HG03280 (cell line): ENCODE measurements at regions not wholly inside any gene's neighbourhood (a gene's known extent, or its start where the extent isn't known, plus 50 kb on each side); places are given as distances from the start of the nearest gene placed in this dataset.
"Not testable (repeated sequence)": the region's sequence is repeated elsewhere in the genome, so short reads cannot be mapped to it uniquely, and the experiment has no call there.

Source experiments
- ATAC-seq: cut with Tn5 transposase; IDR thresholded peaks from one replicate; pipeline ENCODE4 v1.9.1; 2021; ENCODE audit warnings: mild to moderate bottlenecking, moderate library complexity; ENCODE audit not compliant: unreplicated experiment

DNA sequence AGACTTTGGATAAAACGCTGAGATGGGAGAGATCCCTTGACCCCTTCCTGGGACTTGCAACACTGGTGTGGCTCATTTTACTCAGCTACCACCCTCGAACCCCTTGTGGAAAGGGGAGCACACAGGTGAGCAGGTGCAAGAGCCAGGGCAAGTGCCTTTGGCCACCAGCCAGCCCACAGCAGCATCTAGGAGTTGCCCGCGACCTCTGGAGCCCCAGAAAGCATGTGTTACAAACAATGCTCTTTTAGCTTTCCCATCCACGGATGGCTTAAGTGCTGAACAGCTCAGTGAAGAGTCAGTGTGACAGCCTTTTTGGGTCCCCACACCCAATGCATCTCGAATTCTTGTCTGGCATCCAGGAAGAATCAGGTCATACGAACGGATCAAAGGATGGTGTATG lies 197.8 kb downstream of the MEMO1 start:
- no peak for ATAC-seq

DNA sequence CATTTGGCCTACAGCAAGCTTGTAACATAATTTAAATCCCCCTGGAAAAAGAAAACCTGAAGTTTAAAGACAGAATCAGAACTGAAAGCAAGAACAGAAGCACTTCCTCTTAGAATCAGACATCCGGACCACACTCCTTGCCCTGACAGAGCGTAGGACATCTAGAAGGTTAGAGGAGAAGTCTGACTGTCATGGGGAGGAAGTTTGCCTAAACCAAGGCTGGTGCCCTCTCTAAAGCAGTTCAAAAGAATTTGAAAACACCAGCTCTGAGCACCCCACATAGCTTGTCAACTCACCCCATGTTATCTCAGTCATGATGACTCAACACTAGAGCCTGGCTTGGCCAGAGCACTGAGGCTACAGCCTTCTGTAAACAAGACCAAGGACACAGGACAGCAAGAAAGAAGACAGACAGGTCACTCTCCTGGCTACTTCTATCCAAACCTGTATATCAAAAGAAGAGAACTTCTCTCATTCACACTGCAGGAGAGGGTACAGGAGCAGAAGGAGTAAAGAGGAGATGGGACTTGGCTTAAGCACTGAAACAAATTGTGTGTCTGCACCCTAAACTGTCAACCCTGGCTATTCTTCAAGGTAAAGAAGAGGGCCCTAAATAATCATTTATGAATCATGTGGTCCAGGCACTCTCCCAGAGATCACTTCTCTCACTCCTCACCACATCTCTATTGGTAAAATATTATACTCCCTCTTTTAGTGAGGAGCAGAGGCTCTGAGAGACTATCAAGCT lies 198.6 kb downstream of the MEMO1 start:
- peak; percentile 99 for ATAC-seq

DNA sequence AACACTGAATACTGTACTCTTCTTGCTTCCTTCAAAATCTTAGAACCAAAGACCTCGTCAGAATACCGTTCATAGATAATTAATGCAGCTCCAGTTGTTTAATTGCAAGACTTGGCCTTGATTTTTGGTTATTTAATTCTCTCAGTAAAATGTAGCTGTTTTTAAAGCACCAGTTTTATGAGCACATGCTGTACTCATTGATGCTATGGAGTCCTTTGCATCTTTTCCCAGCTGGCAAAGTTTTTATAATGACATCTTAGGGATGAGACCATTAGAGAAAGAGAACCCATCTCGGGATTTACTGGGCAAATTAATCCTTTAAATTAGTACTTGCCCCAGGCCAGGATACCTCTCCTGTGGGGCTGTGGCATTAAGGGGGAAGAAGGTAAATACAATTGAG lies 199.3 kb downstream of the MEMO1 start:
- ATAC-seq: no peak

DNA sequence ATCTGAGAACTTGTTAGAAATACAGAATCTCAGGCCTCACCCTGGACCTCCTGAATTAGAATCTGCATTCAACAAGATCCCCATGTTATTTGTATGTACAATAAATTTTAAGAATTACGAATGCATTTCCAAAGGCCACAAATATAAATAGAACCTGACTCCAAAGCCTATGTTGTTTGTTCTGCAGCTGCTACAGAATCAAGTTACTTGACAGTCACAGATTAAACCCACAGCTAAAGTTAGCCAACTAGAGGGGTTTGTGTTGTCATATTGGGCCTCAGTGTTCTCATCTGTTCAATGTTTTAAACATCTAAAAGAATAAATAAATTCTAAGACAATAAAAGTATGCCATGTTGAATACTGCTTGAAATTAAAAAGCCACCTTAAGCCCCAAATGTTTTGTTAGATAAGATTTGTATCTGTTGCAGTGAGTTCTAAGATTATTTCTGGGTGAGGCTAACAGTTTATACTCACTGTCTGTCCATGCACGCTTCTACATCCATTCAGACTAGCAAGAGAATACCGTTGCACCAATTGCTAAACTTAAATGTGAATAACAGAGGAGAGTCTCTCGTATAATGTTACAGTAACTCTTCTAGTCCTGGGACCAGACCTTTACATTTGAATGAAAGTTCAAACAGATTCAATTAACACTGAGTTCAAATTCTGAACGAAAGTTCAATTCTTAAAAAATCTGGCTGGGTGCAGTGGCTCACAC lies 200.4 kb downstream of the MEMO1 start:
- no peak for ATAC-seq

DNA sequence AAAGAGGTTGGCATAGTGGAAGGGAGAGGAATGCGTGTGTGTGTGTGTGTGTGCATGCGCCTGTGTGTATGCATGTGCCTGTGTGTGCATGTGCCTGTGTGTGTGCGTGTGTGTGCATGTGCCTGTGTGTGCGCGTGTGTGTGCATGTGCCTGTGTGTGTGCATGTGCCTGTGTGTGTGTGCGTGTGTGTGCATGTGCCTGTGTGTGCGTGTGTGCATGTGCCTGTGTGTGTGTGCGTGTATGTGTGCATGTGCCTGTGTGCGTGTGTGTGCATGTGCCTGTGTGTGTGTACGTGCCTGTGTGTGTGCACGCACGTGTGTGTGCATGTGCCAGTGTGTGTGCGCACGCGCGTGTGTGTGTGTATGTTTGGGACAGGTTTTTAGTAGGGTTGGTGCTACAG lies 205.1 kb downstream of the MEMO1 start:
- no peak for ATAC-seq

DNA sequence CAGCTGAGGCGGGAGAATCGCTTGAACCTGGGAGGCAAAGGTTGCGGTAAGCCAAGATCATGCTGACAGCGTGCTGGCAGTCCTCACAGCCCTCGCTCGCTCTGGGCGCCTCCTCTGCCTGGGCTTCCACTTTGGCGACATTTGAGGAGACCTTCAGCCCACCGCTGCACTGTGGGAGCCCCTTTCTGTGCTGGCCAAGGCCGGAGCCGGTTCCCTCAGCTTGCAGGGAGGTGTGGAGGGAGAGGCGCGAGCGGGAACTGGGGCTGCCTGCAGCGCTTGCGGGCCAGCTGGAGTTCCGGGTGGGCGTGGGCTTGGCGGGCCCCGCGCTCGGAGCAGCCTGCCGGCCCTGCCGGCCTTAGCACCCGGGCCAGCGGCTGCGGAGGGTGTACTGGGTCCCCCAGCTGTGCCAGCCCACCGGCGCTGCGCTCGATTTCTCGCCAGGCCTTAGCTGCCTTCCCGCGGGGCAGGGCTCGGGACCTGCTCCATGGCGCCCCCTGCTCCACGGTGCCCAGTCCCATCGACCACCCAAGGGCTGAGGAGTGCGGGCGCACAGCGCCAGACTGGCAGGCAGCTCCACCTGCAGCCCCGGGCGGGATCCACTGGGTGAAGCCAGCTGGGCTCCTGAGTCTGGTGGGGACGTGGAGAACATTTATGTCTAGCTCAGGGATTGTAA lies 207.2 kb downstream of the MEMO1 start:
- not testable (repeated sequence) for ATAC-seq

DNA sequence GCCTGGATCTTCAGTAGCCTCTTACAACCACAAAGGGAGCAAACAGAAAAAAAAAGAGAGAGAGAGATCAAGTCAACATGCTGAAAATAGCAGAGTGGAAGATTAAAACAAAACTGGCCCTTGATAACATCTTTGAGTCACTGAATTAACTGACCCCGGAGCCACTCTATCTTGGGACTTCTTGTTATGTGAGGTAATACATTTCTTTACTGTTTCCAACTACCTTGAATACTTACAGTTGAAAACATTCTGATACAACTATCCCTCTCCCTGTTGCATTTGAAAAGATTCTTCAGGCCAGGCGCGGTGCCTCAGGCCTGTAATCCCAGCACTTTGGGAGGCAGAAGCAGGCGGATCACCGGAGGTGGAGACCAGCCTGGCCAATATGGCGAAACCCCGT lies 208.1 kb downstream of the MEMO1 start:
- no peak for ATAC-seq

DNA sequence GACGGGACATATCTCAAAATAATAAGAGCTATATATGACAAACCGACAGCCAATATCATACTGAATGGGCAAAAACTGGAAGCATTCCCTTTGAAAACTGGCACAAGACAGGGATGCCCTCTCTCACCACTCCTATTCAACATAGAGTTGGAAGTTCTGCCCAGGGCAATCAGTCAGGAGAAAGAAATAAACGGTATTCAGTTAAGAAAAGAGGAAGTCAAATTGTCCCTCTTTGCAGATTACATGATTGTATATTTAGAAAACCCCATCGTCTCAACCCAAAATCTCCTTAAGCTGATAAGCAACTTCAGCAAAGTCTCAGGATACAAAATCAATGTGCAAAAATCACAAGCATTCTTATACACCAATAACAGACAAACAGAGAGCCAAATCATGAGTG lies 211.5 kb downstream of the MEMO1 start:
- not testable (repeated sequence) for ATAC-seq

DNA sequence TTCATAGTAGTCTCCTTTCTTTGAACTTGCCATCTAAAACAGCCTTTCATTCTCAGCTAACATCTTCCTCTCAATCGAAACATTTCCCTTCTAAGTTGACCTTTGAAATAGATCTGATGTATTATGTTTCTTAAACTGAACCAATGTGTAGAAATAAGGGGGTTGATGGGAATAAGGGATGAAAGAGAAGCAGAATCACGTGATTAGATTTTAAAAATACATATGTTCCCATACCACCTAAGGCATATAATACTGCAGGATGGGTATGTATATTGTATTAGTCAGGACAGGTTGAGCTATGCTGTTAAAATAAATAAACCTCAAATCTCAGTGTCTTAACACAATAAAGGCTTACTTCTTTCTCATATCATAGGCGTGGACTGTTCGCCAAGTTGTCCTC lies 207.5 kb upstream of the SRD5A2 start:
- no peak for ATAC-seq

DNA sequence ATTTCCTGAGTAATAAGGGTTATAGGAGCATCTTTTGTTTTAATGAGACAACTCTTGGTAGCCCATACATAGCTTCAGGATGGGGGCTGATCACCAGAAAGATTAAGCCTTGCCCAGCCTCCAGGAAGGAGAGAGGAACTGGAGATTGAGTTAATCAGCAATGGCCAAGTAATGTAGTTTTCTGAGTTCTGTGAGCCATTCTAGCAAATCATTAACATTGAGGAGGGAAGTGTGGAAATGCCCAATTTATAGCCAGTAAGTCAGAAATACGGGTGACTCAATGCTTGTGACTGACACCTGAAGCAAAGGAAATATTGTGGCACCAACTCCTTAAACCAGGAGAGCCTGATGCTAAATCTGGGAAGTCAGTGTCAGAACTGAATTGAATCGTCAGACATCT lies 205.1 kb upstream of the SRD5A2 start:
- no peak for ATAC-seq

DNA sequence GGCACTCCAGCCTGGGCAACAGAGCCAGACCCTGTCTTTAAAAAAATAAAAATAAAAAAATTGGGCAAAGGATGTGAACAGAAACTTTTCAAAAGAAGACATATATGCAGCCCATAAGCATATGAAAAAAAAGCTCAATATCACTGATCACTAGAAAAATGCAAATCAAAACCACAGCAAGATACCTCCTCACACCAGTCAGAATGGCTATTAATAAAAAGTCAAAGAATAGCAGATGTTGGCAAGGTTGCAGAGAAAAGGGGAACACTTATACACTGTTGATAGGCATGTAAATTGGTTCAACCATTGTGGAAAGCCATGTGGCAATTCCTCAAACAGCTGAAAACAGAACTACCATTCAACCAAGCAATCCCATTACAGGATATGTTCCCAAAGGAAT lies 204.1 kb upstream of the SRD5A2 start:
- no peak for ATAC-seq

DNA sequence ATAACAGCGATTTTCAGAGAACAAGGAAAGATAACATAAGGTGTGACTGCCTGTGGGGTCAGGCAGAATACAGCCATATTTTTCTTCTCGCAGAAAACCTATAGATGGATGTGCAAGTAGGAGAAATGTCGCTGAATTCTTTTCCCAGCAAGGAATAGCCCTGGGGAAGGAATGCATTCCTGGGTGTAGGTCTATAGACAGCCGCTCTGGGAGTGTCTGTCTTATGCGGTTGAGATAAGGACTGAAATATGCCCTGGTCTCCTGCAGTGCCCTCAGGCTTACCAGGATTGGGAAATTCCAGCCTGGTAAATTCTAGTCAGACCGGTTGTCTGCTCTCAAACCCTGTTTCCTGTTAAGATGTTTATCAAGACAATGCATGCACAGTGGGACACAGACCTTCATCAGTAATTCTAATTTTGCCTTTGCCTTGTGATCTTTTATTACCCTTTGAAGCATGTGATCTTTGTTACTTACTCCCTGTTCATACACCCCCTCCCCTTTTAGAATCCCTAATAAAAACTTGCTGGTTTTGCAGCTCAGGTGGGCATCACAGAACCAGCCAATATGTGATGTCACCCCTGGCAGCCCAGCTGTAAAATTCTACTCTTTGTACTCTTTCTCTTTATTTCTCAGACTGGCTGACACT lies 202.8 kb upstream of the SRD5A2 start:
- ATAC-seq: not testable (repeated sequence)

DNA sequence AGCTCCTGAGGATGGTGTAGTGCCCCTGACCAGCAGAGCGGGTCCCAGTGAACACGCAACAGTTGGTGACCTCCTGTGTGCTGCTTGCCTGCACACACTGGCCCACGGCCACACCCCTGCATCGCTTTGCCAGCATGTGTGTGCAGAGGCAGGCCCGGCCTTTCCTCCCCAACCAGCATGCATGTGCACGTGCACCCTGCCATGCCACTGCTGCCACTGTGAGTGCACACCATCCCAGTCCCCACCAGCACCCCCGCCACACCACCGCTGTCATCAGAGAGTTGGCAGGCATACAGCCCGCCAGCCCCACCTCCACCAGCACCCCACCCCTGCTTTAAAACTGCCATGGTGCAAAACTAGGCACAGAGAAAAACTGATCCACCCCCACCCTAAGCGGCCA lies 197.4 kb upstream of the SRD5A2 start:
- no peak for ATAC-seq

DNA sequence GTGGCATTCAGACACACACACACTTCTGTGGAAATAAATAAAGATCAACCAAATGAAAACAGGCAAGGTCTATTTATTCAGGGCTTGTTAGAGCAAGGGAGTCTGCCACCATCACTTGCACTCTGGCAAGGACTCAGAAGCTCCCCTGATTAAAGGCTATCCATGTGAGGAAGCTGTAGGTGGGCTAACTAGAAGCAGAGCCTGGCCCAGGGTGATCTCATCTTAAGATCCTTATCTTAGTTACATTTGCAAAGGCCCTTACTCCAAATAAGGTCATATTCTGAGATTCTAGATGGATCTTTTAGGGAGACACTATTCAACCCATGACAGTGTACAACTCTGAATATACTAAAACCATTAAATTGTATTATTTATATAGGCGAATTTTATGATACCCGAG lies 190.0 kb upstream of the SRD5A2 start:
- no peak for ATAC-seq

DNA sequence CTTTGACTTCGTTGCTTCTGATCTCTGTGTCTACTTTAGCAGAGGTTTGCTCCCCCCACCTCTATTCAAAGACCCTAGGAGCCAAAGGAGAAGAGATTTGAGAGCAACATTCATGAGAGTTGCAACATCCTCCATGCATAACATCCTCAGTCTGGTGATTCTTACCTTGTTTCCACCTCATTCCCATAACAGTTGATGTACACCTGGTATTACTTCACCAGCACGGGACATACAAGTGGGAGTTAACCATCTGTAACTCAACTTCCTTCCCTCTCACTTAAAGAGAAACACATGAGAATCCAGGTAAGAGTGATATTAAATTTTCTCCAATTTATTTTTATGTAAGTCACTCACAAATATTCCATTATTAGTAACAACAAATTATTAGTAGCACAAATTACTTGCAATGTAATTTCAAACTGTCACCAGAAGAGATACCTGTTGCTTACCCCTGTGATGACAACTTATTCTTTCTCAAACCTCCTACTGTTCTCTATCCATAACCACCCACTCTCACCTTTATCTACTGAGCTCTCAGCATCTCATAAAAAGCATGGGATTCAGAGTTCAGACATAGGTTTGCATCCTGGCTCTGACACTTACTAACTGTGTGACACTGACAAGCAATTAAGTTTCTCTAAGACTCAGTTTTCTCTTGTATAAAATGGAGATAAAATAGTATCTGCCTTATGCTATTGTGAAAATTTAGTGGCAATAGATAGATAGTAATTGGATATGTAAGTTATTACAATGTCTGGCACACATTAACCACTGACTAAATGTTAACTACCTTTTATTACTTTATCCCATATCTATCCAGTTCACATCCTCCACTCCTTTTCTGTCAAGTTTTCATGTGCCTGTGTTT lies 184.6 kb upstream of the SRD5A2 start:
- ATAC-seq: no peak

DNA sequence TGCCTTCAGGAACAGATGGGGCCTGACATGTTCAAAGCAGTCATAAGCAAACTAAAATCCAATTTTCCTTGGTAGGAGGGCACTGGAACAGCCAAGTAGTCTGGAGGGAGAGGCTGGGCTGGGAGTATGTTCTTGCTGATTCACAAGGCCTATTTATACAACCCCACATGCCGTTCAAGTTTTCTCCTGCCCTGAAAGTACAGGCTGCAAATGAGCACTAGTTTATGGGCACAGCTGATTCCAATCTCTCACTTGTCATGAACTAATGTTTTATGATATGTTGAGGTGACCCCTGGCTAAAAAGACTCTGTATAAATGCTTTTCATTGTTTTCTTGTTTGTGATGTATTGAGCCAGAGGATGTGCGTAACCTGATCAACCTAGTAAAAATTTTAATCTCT lies 183.4 kb upstream of the SRD5A2 start:
- ATAC-seq: no peak

DNA sequence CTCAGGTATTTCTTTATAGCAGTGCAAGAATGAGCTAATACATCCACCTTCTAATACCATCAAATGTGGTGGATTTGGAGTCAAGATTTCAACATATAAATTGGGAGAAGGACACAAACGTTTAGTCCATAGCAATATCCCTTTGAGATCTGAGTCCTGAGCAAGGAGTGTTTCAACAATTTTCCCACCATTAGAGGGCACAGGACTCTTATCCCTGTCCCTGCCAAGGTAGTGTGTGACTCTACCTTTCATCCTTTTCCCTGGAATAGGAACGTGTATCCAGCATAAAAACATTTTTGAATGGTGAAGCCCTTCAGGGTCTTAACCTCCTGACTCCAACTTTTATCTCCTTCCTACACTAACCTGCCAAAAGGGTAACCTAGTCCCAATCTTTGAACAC lies 181.3 kb upstream of the SRD5A2 start:
- ATAC-seq: no peak

DNA sequence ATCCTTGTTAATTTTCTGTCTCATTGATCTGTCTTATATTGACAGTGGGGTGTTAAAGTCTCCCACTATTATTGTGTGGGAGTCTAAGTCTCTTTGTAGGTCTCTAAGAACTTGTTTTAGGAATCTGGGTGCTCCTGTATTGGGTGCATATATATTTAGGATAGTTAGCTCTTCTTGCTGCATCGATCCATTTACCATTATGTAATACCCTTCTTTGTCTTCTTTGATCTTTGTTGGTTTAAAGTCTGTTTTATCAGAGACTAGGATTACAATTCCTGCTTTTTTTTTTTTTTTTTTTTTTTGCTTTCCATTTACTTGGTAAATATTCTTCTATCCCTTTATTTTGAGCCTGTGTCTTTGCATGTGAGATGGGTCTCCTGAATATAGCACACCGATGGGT lies 176.6 kb upstream of the SRD5A2 start:
- ATAC-seq: not testable (repeated sequence)

DNA sequence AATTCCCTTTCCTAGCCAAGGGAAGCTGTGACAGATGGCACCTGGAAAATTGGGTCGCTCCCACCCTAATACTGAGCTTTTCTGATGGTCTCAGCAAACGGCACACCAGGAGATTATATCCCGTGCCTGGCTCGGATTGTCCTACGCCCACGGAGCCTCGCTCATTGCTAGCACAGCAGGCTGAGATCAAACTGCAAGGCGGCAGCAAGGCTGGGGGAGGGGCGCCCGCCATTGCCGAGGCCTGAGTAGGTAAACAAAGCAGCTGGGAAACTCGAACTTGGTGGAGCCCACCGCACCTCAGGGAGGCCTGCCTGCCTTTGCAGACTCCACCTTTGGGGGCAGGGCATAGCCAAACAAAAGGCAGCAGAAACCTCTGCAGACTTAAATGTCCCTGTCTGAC lies 168.0 kb upstream of the SRD5A2 start:
- ATAC-seq: not testable (repeated sequence)

DNA sequence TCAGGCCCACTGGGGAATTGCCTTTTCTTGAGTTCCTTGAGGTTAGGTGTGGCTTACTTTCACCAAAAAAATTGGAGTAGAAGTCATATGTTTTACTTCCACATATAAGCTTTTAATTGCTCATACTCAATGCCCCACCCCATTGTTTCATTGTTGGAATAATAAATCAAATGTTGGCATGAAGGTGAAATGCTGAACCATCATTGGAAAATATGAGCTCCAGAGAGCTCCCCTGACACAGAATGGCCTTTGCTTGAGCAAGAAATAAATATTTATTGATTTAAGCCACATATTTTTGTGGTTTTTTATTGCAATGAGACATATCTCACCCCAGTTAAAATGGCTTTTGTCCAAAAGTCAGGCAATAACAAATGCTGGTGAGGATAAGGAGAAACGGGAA lies 167.3 kb upstream of the SRD5A2 start:
- no peak for ATAC-seq

DNA sequence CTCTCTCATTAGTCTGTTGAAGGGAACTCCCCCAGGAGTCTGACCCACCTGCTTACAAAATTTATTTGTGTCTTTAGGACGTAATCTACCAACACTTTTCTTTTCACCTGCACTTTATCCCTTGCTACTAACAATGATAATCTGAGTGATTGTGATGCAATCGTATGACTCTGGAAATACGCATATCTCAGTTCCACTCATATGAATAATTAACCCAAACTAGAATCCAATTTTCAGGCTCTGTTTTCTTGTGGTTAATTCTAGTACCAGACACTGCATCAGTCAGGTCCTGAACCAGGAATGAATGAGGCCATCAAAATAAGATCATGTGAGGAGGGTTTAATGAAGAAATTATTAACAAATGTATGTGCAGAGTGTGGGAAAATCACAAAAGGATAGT lies 158.4 kb upstream of the SRD5A2 start:
- ATAC-seq: no peak
